ENCODE measurements at regions not wholly inside any gene's neighbourhood (a gene's known extent, or its start where the extent isn't known, plus 50 kb on each side); places are given as distances from the start of the nearest gene placed in this dataset.

GRCh38 chr17:72212041-72212440 lies 91.2 kb downstream of the SOX9 start:
- DNase-seq = no peak

GRCh38 chr17:72215490-72215889 lies 94.7 kb downstream of the SOX9 start:
- DNase-seq = no peak

GRCh38 chr17:72215928-72216327 lies 95.1 kb downstream of the SOX9 start:
- DNase-seq = no peak

- DNase-seq = no peak
Measured at GRCh38 chr17:72219137-72219823, 98.5 kb downstream of the SOX9 start.

- no peak for DNase-seq
Measured at GRCh38 chr17:72219824-72220493, 99.1 kb downstream of the SOX9 start.

- DNase-seq = no peak
Measured at GRCh38 chr17:72222661-72223380, 102.0 kb downstream of the SOX9 start.

GRCh38 chr17:72223866-72224291 lies 103.1 kb downstream of the SOX9 start:
- DNase-seq = no peak

GRCh38 chr17:72226322-72226721 lies 105.5 kb downstream of the SOX9 start:
- no peak for DNase-seq

- no peak for DNase-seq
Measured at GRCh38 chr17:72233986-72234385, 113.2 kb downstream of the SOX9 start.

GRCh38 chr17:72234985-72235384 lies 114.2 kb downstream of the SOX9 start:
- no peak for DNase-seq

- no peak for DNase-seq
Measured at GRCh38 chr17:72236980-72237633, 116.3 kb downstream of the SOX9 start.

GRCh38 chr17:72238157-72238673 lies 117.4 kb downstream of the SOX9 start:
- DNase-seq = no peak

GRCh38 chr17:72239548-72239947 lies 118.7 kb downstream of the SOX9 start:
- DNase-seq = no peak

- DNase-seq = no peak
Measured at GRCh38 chr17:72240333-72240732, 119.5 kb downstream of the SOX9 start.

- no peak for DNase-seq
Measured at GRCh38 chr17:72244494-72244893, 123.7 kb downstream of the SOX9 start.

GRCh38 chr17:72244956-72245355 lies 124.1 kb downstream of the SOX9 start:
- no peak for DNase-seq

GRCh38 chr17:72249441-72249840 lies 128.6 kb downstream of the SOX9 start:
- no peak for DNase-seq

GRCh38 chr17:72250206-72250605 lies 129.4 kb downstream of the SOX9 start:
- no peak for DNase-seq

- DNase-seq = no peak
Measured at GRCh38 chr17:72253597-72253996, 132.8 kb downstream of the SOX9 start.

GRCh38 chr17:72254808-72255449 lies 134.1 kb downstream of the SOX9 start:
- no peak for DNase-seq

GRCh38 chr17:72255481-72255880 lies 134.7 kb downstream of the SOX9 start:
- no peak for DNase-seq

GRCh38 chr17:72258711-72259110 lies 137.9 kb downstream of the SOX9 start:
- no peak for DNase-seq

- no peak for DNase-seq
Measured at GRCh38 chr17:72259922-72260321, 139.1 kb downstream of the SOX9 start.

Measured in CD4-positive, alpha-beta T cell treated with Interleukin-1 beta for 1 hour (primary cell).